H1 (cell line): ENCODE measurements at regions not wholly inside any gene's neighbourhood (a gene's known extent, or its start where the extent isn't known, plus 50 kb on each side); places are given as distances from the start of the nearest gene placed in this dataset.
"Not testable (repeated sequence)": the region's sequence is repeated elsewhere in the genome, so short reads cannot be mapped to it uniquely, and the experiment has no call there.

Experiments
- CTCF ChIP-seq, 3 experiments: IDR thresholded peaks; 1 replicate in 2 of 3; 2 replicates in 1 of 3; pipeline versions ENCODE4 v1.5.1 to v1.6.1; 2011; ENCODE audit warnings: low read length in 3 of 3, mild to moderate bottlenecking in 3 of 3, inconsistent platforms in 2 of 3, low read depth in 1 of 3, moderate library complexity in 1 of 3; ENCODE audit not compliant: insufficient read depth in 1 of 3; ENCODE audit errors: control extremely low read depth in 1 of 3
- E2F6 ChIP-seq: IDR thresholded peaks from 2 replicates; pipeline ENCODE4 v1.6.1; 2012; ENCODE audit warnings: inconsistent platforms
- JUN ChIP-seq: IDR thresholded peaks from 2 replicates; pipeline ENCODE4 v1.6.1; 2011; ENCODE audit warnings: low read depth, mild to moderate bottlenecking, improper control_type of control experiment, low read length
- TAF1 ChIP-seq: IDR thresholded peaks from 2 replicates; pipeline ENCODE4 v1.6.1; 2011; ENCODE audit warnings: mild to moderate bottlenecking, low read depth, low read length

GRCh38 chr14:27799066-27800028, 967.2 kb upstream of the FOXG1 start:
- TF ChIP-seq E2F6; TAF1; CTCF (IDR thresholded peaks at IDR 0.05; ENCODE audit: control extremely low read depth in 1 of 3, insufficient read depth in 1 of 3, low read depth in 1 of 3, low read length in 3 of 3); JUN: not testable (repeated sequence)
